GM18858 (cell line): ENCODE measurements at regions not wholly inside any gene's neighbourhood (a gene's known extent, or its start where the extent isn't known, plus 50 kb on each side); places are given as distances from the start of the nearest gene placed in this dataset.

Experiments used
- ATAC-seq: cut with Tn5 transposase; IDR thresholded peaks from one replicate; pipeline ENCODE4 v1.9.1; 2021; ENCODE audit not compliant: unreplicated experiment

DNA sequence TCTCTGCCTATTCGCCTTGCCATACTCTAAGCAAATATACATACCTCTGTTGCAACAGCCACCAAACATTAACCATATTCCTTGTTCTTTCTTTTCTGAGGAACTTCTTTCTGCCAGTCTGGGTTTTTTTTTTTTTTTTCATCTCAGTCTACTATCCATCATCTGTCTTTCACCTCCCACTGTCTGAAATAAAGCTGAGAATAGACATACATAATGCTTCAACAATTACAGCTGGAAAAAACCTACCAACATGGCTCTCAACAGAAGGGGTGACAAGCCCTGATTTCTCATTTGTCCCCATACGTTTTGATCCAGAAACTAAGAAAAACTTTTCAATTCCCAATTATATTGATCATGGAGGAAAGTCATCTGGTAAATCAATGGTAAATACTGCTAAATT is 728.8 kb upstream of the POU3F3 start:
- no peak for ATAC-seq

GRCh38 chr2:104127049-104127770 is 726.7 kb upstream of the POU3F3 start:
- no peak for ATAC-seq

GRCh38 chr2:104140361-104140760 is 713.6 kb upstream of the POU3F3 start:
- no peak for ATAC-seq

DNA sequence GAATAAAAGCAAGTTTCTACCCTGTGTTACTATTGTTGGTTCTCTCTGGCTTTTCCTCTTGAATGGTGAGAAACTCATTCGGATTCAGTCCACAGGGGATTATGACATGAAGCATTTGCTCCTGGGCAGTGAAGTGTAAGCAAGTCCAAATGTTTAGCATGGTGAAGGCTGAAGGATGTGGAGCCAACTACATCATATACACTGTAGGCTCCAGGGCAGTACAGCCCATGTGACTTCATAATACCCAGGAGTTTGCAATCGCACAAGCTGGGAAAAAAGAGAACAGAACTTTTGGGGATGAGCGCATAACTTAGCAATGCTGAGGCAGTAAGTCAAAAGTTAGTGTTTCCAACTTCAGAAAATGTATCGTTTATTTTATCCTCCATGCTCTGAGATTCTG is 695.7 kb upstream of the POU3F3 start:
- ATAC-seq = no peak

DNA sequence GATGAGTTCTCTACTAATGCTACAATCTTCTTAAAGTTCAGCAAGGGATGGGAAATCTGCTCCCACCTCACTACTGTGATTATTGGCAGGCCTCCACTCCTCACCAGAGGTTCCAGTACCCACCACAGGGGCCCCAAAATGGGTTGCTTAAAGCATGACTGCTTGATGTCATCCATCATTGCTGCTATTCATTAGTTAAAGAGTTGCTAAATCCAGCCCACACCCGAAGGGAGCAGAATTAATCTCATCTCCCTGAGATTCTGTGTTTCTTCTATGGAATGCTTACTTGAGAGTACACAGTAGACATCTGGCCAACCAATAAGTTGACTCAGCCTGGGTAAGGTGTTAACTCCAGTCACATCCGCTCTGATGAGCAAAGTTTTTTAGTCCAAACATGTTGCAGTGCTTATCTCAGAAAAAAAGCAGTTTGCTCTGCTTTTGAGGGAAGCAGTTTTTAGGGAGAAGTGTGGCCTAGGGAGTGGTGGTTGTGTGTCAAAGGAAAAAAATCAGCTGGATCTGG is 690.2 kb upstream of the POU3F3 start:
- ATAC-seq = no peak

GRCh38 chr2:104164721-104165252 is 689.1 kb upstream of the POU3F3 start:
- no peak for ATAC-seq

DNA sequence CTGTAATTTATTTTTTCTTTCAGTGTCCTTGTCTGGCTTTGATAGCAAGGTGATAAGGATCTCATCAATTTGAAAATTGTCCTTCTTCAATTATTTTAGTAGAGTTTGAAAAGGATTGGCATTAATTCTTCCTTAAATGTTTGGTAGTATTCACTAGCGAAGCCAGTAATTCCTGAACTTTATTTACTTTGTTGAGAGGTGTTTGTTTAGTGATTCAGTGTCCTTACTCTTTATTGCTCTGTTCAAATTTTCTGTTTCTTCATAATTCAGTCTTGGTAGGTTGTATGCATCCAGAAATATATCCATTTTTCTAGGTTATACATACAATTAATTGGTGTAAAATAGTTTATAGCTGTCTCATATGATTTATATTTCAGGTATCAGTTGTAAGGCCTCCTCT is 676.7 kb upstream of the POU3F3 start:
- ATAC-seq = no peak

DNA sequence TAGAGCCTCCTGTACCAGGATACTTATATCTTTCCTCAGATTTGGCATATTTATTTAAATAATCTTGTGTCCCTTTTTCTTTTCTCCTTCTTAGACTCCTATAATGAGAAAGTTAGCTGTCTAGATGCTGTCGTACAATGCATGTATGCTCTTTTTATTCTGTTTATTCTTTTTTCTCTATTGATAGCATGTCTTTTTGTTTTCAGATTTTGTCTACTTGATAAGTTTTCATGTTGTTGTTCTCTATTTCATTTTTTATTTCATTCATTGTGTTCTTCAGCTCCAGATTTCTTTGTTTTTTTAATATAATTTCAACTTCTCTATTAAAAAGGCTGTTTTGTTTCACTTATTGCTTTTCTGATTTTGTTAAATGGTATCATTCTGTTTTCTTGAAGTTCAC is 674.3 kb upstream of the POU3F3 start:
- no peak for ATAC-seq

DNA sequence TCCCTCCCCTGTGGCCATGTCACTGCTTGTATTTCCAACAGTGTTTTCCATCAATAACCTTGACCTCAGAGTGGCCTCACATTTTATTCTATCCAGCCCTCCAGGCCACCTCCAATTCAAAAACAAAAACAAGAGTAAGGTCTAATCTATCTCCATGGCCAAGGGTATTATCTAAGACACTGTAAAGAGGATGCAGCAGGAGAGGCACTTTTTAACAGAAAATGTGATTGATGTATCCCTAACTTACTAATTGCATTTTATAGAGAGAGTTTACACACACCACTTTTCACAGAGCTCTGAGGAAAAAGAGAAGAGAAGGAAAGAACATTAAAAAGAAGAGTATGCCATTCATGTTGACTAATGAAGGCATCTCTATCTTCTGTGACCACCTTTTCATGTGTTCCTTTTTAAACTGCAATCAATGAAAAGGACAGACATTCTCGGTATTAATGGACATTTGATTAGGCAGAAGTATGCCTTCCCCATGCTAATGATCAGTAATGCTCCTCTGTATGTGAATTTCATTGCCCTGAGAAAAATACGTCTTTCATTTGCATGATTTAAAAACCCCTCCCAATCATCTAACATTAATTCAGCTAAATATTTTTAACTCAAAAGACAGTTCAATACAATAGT is 653.3 kb upstream of the POU3F3 start:
- no peak for ATAC-seq

DNA sequence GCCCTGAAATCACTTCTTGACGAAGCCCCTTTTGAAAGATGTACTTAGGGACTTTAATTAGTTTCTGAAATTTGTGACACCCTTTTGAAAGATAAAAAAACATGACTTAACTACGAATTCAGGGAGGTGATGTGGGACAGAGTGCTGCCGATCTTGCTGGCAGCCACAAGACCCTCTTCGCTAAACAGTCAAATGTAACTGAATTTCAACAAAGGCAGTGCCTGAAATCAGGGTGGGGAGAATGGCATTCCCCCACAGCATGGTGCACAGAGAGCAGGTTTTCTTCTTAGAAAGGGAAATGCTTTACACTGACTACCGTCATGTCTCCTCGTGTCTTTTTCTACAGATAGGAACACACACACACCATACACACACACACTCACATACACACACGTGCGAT is 640.2 kb upstream of the POU3F3 start:
- no peak for ATAC-seq

GRCh38 chr2:104215269-104216161 is 638.4 kb upstream of the POU3F3 start:
- no peak for ATAC-seq

DNA sequence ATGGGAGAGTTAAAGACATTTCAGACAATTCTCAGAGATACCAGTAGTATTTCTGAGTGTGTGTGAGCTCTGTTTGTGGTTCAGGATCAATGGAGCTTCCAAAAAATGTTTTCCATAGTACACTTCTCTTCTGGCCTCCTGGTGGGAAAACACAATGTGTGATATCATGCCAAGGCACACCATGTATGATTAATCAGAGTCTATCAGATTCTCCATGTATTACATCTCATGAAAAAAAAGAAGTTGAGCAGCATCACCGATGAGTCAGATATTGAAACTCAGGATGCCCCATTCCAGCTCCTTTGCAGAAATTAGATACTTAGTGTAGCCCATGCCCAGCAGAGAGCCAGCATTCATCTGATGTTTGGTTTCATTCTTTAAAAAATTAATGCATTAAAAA is 620.3 kb upstream of the POU3F3 start:
- ATAC-seq = no peak

- no peak for ATAC-seq
Observed at GRCh38 chr2:104236491-104236890, 617.4 kb upstream of the POU3F3 start.

DNA sequence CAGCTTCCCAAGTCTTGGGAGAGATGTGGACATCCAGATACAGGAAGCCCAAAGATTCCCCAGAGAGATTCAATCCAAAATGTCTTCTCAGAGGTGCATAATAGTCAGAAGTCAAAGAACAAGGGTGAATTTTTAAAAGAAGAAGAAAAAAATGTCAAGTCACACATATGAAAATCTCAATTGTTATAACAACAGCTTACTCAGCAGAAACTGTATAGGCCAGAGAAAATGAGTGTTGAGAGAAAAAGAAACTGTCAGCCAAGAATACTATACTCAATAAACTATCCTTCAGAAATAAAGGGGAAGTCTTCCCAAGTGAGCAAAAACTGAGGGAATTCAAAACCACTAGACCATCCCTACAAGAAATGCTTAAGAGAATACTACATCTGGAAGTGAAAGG is 612.9 kb upstream of the POU3F3 start:
- ATAC-seq = no peak

- ATAC-seq = no peak
Observed at GRCh38 chr2:104249629-104250028, 604.3 kb upstream of the POU3F3 start.

GRCh38 chr2:104250635-104251034 is 603.3 kb upstream of the POU3F3 start:
- ATAC-seq = no peak

DNA sequence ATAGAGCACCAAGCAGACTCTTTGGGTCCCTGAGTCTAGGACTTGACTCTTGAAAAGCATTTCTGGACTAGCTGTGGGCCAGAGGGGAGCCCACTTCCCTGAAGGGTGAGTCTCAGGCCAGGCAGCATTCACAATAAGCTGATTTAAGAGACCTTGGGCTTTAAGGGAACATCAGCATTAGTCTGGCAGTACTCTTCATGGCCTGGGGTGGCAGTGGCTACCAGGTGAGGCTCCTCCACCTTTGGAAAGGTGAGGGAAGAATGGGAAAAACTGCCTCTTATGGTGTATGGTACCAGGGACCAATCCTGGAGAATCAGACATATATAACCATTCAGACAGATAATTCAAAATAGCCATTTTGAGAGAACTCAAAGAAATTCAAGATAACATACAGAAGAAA is 599.9 kb upstream of the POU3F3 start:
- ATAC-seq = no peak

DNA sequence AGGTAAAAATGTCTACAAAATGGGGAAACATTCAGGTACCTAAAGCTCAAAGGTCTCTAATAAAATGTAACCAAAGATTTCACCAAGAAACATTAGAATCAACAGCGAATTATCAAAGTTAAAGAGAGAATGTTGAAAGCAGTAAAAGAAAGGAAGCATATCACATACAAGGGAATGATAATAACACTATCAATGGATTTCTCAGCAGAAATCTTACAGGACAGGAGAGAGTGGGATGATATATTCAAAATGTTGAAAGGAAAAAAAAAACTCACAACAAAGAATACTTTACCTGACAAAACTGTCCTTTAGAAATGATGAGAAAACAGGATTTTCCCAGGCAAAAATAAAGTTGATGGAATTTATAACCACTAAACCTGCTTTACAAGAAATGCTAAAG is 591.2 kb upstream of the POU3F3 start:
- ATAC-seq = no peak

GRCh38 chr2:104279646-104280045 is 574.3 kb upstream of the POU3F3 start:
- no peak for ATAC-seq

- ATAC-seq = no peak
Observed at GRCh38 chr2:104280216-104280615, 573.7 kb upstream of the POU3F3 start.

GRCh38 chr2:104286841-104287240 is 567.1 kb upstream of the POU3F3 start:
- no peak for ATAC-seq
